DMS 273 (cell line): ENCODE measurements at regions not wholly inside any gene's neighbourhood (a gene's known extent, or its start where the extent isn't known, plus 50 kb on each side); places are given as distances from the start of the nearest gene placed in this dataset.
"Not testable (repeated sequence)": the region's sequence is repeated elsewhere in the genome, so short reads cannot be mapped to it uniquely, and the experiment has no call there.

Experiments
- DNase-seq: peaks from one replicate; lab custom pipeline; 2025; ENCODE audit not compliant: unreplicated experiment; lab: John Stamatoyannopoulos, UW

GRCh38 chr21:15119486-15119885, 54.7 kb upstream of the NRIP1 start:
- DNase-seq, result no peak

DNA sequence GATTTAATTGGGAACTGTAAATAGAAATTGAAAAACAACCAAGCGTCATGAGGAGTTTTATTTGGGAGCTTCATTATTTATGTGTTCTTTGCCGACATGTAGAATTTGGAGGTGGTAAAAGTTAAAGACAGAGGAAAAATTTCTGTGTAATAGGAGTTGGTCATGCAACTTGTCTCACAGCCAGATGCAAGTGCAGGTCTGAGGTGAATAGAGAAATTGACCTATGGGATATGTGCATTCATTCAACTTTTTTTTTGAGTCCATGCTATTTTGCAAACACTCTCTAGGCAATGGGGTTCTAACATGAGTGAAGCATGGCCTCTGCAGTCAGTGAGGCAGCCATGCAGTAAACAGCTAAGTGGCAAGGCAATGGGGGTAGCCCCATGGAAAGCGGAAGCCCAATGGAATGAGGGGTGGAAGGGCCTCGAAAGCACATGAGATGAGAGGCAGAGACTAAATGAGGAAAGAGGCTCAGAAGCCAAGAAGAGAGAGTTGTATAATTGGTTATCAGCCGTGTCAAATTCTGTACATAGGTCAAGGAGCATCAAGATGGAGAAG, 56.4 kb upstream of the NRIP1 start:
- no peak for DNase-seq

DNA sequence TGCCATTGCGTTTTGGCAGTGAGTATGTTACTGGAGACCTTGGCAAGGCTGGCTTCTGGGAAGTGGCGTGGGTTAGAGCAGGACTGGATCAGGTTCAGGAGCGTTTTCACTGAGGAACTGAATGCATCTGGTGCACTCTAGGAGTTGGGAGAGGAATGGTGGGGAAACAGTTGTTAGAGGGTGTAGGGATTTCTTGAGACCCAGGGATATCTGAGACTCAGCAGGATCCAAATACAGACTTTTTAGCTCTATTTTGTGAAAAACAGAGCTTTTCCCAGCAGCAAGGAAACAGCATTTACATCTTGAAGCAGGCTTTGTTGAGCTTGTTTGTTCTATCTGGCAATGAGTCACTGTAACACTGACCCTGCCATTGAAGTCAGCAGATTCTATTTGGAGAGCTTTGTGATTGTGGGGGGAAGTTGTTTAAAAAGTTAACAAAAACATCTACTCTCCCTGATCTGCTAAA, 56.9 kb upstream of the NRIP1 start:
- DNase-seq, result peak; percentile 21

DNA sequence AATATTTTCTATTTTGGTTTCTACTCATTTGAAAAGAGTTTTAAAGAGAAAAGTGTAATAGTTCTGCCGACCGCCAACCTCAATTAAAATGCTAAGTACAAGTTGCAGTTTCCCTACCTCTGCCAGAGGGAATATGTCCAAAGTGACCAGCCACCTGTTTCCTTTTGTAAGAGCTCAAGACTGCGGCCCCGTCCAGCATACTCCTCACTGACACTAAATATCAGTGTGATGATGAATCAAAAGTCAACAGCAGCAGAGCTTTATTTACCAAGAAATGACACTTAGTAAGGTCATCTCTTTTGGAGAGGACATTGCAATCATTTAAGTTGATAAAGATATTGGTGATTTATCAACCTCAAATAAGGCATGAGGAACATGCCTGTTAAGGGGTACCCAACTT, 57.4 kb upstream of the NRIP1 start:
- peak; percentile 2 for DNase-seq

DNA sequence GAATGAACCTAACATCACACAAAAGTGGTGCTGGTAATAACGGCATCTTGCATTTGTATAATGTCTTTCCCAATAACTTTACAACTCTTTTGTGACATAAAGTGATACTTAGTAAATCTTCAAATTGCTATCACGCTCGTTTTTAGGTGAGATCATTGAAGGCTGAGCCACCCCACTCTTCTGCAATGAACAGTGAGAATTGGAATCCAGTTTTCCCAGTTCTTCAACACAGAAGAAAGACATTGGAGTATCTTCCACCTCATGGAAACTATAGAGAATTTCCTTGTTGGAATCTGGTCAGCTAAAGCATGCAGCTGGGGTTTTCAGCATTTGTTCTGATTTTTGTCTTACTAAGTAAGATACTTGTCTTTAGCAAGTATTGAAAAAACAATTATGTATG, 59.9 kb upstream of the NRIP1 start:
- no peak for DNase-seq

- no peak for DNase-seq
These were observed 62.1 kb upstream of the NRIP1 start for GRCh38 chr21:15126948-15127347.

- DNase-seq, result no peak
These were observed 62.6 kb upstream of the NRIP1 start for GRCh38 chr21:15127437-15127836.

GRCh38 chr21:15128267-15128666, 63.5 kb upstream of the NRIP1 start:
- no peak for DNase-seq

DNA sequence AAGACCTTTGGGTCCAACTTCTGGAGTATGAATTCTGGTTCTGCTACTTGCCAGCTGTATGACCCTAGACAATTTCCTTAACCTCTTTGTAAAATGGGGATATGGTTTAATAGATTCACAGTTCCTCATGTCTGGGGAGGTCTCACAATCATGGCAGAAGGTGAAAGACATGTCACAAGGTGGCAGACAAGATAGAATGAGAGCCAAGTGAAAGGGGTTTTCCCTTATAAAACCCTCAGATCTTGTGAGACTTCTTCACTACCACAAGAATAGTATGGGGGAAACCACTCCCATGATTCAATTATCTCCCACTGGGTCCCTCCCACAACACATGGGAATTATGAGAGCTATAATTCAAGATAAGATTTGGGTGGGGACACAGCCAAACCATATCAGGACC, 63.9 kb upstream of the NRIP1 start:
- DNase-seq, result not testable (repeated sequence)

DNA sequence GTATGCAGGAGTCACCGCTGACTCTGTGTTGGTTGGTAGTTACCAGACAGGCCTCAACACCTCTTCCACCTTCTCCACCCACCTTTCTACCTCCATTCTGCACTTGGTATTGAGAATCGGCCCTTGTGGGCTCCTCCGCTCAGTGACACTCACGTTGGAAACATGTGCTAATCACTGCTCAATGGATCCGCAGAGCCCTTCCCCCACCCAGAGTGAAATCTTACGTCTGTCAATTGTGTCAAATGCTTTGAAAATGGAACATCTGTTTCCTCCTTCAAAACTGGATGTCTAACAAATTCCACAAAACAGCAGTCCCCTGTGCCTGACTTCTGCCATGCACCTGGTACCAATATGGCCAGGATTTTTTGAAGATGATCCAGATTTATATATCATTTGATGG, 65.5 kb upstream of the NRIP1 start:
- no peak for DNase-seq

- no peak for DNase-seq
These were observed 66.0 kb upstream of the NRIP1 start for GRCh38 chr21:15130751-15131150.

GRCh38 chr21:15132781-15133180, 68.0 kb upstream of the NRIP1 start:
- no peak for DNase-seq

DNA sequence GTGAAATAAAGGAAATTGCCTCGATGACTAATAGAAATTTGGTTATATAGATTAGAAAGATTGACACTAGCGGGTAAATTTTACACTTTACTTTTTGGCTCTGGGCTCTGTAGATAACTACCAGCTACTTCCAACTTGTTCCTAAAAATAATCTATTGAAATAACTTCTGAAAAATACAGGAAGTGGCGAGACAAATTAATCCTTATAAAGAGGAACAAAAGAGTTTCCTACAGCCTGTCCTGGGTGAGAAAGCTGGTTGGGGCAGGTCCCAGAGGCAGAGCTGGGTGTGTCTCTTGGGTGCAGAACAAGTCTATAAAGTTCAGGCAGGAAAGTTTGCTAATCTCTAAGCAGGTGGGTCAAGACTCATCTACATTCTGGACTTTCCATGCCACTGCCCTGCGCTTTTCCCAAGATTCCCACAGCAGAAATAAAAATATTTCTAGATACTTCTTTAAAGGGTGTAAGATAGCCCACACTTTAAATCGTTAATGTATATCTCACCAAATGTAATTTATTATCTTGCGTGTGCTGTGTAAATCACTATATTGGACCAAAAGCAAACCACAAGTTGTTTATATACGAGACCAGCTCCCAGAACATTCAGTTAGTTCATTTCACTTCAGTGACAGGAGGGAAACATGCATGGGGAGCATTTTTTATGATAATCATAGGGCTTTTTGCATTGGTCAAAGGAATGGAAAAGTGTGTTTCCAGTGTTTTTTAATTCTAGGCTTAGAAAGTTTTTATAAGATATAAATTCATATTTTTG, 70.1 kb upstream of the NRIP1 start:
- DNase-seq, result no peak

DNA sequence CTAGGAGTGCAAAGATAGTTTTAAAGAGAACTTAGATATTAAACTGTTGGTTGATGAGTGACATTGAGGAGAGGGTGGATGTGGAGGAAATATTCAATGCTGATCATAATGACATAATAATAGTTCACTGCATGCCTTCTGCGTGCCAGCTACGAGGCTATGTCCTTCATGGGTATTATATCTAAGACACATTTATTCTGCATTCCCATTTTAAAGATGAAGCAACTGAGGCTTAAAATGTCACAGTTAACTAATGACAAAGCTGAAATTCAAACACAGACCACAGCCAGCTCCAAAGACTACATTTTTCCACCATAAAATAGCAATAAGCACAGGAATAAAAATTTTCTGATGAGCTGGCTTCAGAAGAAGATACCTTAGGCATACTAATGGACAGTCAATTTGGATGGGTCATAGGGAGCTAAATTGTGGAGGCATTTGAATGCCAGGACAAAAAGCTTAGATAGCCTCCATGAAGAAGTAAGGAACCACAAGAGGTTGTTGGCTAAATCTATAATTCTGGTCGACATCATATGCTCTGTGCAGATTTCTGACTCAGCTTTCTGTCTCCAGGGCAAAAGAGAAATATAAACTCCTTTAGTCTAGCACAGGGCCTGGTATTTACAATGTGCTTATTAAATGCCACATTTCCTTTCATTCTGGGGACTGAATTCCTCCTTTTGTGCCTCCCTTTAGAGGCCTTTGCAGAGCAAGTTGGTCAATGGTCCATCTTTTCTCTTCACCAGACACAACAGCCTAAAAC, 71.2 kb upstream of the NRIP1 start:
- no peak for DNase-seq

DNA sequence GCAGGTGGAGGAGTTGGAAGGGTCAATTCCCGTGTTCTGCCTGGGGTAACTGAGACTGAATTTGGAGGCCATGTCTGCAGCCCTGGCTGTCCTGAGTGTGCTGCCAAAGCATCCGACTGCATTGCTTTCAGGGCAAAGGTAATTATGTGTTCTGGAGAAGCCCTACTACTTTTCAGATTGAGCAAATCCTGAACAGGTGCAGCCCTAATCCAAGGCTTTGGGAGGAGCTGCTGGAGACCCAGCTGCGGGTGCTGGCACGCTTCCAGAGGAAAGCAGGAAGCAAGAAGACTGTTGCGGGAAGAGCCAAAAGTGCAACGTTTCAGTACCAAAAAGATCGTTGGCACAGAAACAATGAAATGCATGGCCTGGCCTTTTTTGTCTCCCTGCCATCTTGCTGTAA, 73.7 kb upstream of the NRIP1 start:
- DNase-seq, result peak; percentile 72

- DNase-seq, result no peak
These were observed 75.1 kb upstream of the NRIP1 start for GRCh38 chr21:15139898-15140297.

DNA sequence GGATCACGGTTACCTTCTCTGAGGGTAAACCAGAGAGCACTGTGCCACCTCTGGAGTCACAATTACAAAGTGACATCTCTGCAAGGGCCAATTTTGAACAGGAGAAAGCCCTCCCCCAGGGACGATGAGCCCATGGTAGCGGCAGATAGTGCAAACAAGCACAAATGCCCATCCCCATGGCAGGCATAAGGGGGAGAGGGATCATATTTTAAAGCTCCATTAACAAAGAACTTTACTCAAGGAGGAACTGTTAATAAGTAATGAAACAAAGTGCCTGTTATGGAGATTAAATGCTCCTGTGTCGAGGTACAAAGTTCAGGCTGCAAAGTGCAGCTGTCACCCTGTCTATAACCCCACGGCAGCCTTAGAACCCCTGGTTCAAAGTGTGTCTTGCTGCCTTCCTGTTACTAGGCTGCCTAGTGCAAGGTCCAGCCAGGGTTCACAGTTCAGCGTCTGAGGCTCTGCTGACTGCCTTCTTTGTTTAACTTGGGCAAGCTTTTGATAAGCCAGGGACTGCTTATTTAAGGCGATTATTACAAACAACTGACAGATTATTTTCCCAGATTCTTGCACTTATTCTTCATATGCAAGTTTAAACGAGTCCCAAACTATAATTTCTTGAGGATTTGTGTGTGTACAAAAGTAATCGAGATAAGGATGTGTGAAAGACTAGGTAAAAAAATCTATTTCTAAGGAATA, 75.7 kb upstream of the NRIP1 start:
- peak; percentile 2 for DNase-seq

- DNase-seq, result peak; percentile 29
These were observed 76.6 kb upstream of the NRIP1 start for GRCh38 chr21:15141261-15141970.

GRCh38 chr21:15144026-15144425, 79.2 kb upstream of the NRIP1 start:
- DNase-seq, result no peak

- DNase-seq, result no peak
These were observed 83.6 kb upstream of the NRIP1 start for GRCh38 chr21:15148437-15148836.
